ENCODE measurements at regions not wholly inside any gene's neighbourhood (a gene's known extent, or its start where the extent isn't known, plus 50 kb on each side); places are given as distances from the start of the nearest gene placed in this dataset.

- Histone ChIP-seq H3K4me2 (ENCODE audit: low read length) (no peak overlapping the region), H3K27ac (ENCODE audit: low read length) (no peak overlapping the region), H3K9me2 (ENCODE audit: insufficient read depth, low read length) (no peaks in the 10 kb centered on the region), H4K20me1 (ENCODE audit: insufficient read depth) (no peaks in the 10 kb centered on the region), H2AFZ (ENCODE audit: low read depth, low read length) (no peak overlapping the region), H3K9ac (ENCODE audit: low read length) (no peak overlapping the region), H3K4me3 (ENCODE audit: low read length) (no peak overlapping the region), H3K27me3 (ENCODE audit: insufficient read depth, low read depth, low read length) (no peaks in the 10 kb centered on the region), H3K9me3 (ENCODE audit: low read length) (no peaks in the 10 kb centered on the region), H3K79me2 (replicated peaks; ENCODE audit: insufficient read depth, low read length) (no peaks in the 10 kb centered on the region), H3K36me3 (ENCODE audit: insufficient read depth, low read length) (no peaks in the 10 kb centered on the region), H3F3A (ENCODE audit: insufficient read depth, low read length, poor library complexity, severe bottlenecking) (no peaks in the 10 kb centered on the region)
- TF ChIP-seq EP300 (conservative IDR thresholded peaks at IDR 0.05; ENCODE audit: poor library complexity, severe bottlenecking) (no peak), EZH2 (IDR thresholded peaks at IDR 0.05; ENCODE audit: borderline replicate concordance, insufficient read depth, low read length, poor library complexity, severe bottlenecking) (no peak), SMC3 (conservative IDR thresholded peaks at IDR 0.05; ENCODE audit: poor library complexity) (no peak), TAF1 (IDR thresholded peaks at IDR 0.05; ENCODE audit: low read depth) (no peak), RAD21 (conservative IDR thresholded peaks at IDR 0.05) (no peak), POLR2AphosphoS5 (IDR thresholded peaks at IDR 0.05) (no peak), MXI1 (conservative IDR thresholded peaks at IDR 0.05; ENCODE audit: poor library complexity, severe bottlenecking) (no peak)
- TF ChIP-seq, protein P1, sequence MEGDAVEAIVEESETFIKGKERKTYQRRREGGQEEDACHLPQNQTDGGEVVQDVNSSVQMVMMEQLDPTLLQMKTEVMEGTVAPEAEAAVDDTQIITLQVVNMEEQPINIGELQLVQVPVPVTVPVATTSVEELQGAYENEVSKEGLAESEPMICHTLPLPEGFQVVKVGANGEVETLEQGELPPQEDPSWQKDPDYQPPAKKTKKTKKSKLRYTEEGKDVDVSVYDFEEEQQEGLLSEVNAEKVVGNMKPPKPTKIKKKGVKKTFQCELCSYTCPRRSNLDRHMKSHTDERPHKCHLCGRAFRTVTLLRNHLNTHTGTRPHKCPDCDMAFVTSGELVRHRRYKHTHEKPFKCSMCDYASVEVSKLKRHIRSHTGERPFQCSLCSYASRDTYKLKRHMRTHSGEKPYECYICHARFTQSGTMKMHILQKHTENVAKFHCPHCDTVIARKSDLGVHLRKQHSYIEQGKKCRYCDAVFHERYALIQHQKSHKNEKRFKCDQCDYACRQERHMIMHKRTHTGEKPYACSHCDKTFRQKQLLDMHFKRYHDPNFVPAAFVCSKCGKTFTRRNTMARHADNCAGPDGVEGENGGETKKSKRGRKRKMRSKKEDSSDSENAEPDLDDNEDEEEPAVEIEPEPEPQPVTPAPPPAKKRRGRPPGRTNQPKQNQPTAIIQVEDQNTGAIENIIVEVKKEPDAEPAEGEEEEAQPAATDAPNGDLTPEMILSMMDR (IDR thresholded peaks at IDR 0.05; ENCODE audit: poor library complexity, severe bottlenecking), result no peak
- TF ChIP-seq, protein P2, sequence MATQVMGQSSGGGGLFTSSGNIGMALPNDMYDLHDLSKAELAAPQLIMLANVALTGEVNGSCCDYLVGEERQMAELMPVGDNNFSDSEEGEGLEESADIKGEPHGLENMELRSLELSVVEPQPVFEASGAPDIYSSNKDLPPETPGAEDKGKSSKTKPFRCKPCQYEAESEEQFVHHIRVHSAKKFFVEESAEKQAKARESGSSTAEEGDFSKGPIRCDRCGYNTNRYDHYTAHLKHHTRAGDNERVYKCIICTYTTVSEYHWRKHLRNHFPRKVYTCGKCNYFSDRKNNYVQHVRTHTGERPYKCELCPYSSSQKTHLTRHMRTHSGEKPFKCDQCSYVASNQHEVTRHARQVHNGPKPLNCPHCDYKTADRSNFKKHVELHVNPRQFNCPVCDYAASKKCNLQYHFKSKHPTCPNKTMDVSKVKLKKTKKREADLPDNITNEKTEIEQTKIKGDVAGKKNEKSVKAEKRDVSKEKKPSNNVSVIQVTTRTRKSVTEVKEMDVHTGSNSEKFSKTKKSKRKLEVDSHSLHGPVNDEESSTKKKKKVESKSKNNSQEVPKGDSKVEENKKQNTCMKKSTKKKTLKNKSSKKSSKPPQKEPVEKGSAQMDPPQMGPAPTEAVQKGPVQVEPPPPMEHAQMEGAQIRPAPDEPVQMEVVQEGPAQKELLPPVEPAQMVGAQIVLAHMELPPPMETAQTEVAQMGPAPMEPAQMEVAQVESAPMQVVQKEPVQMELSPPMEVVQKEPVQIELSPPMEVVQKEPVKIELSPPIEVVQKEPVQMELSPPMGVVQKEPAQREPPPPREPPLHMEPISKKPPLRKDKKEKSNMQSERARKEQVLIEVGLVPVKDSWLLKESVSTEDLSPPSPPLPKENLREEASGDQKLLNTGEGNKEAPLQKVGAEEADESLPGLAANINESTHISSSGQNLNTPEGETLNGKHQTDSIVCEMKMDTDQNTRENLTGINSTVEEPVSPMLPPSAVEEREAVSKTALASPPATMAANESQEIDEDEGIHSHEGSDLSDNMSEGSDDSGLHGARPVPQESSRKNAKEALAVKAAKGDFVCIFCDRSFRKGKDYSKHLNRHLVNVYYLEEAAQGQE (IDR thresholded peaks at IDR 0.05; ENCODE audit: borderline replicate concordance), result no peak
Measured at GRCh38 chr19:30634996-30635975, 263.1 kb downstream of the ZNF536 start.

DNA sequence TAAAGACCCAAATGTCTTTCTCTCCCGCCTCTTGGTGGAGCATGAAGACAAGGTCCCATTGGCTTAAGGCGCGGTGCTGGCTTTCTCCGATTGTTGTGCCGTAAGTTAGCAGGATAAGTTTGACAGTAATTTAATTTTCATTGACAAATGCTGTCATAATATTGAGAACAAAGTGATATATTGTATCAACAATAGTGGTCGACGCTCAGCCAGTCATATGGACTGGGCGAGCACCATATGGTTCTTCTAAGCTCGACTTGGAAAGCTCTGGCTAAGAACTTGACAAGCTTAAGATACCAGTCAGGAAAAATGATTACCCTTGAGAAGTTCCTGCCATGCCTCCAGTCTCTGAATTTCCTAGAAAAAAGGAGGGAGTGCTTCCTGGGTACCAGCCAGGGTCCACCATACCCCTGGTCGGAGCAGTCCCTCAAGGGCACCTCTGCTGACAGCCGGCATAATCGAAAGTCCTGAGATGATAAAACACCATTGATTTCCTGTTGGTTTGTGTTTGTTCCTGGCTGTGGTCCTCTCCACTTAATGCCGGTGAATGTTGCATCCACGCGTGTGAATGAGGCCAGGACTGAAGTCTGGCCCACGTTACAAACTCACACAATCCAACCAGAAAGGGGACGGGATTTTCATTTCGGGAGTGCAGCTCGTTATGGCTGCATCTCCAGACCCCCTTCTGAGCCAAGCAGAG is 262.1 kb downstream of the ZNF536 start:
- Histone ChIP-seq H3K9ac (ENCODE audit: low read length) (no peak overlapping the region), H3K79me2 (replicated peaks; ENCODE audit: insufficient read depth, low read length) (no peaks in the 10 kb centered on the region), H2AFZ (ENCODE audit: low read depth, low read length) (no peak overlapping the region), H3K9me3 (ENCODE audit: low read length) (no peaks in the 10 kb centered on the region), H3F3A (ENCODE audit: insufficient read depth, low read length, poor library complexity, severe bottlenecking) (no peaks in the 10 kb centered on the region), H3K36me3 (ENCODE audit: insufficient read depth, low read length) (no peaks in the 10 kb centered on the region), H3K9me2 (ENCODE audit: insufficient read depth, low read length) (no peaks in the 10 kb centered on the region), H3K4me2 (ENCODE audit: low read length) (no peak overlapping the region), H3K27ac (ENCODE audit: low read length) (no peak overlapping the region), H3K27me3 (ENCODE audit: insufficient read depth, low read depth, low read length) (no peaks in the 10 kb centered on the region), H3K4me3 (ENCODE audit: low read length) (no peak overlapping the region), H4K20me1 (ENCODE audit: insufficient read depth) (no peaks in the 10 kb centered on the region)
- no peak for TF ChIP-seq SMC3 (conservative IDR thresholded peaks at IDR 0.05; ENCODE audit: poor library complexity)
- TF ChIP-seq, protein P1 (IDR thresholded peaks at IDR 0.05; ENCODE audit: poor library complexity, severe bottlenecking), result no peak
- TF ChIP-seq RAD21 (conservative IDR thresholded peaks at IDR 0.05), result no peak
- TF ChIP-seq POLR2AphosphoS5 (IDR thresholded peaks at IDR 0.05), result no peak
- TF ChIP-seq, protein P2 (IDR thresholded peaks at IDR 0.05; ENCODE audit: borderline replicate concordance), result no peak
- no peak for TF ChIP-seq MXI1 (conservative IDR thresholded peaks at IDR 0.05; ENCODE audit: poor library complexity, severe bottlenecking)
- TF ChIP-seq TAF1 (IDR thresholded peaks at IDR 0.05; ENCODE audit: low read depth), result no peak
- no peak for TF ChIP-seq EP300 (conservative IDR thresholded peaks at IDR 0.05; ENCODE audit: poor library complexity, severe bottlenecking)
- TF ChIP-seq EZH2 (IDR thresholded peaks at IDR 0.05; ENCODE audit: borderline replicate concordance, insufficient read depth, low read length, poor library complexity, severe bottlenecking), result no peak

Measured in neural cell (in vitro differentiated cells).